Endothelial cell (in vitro differentiated cells): ENCODE measurements at regions not wholly inside any gene's neighbourhood (a gene's known extent, or its start where the extent isn't known, plus 50 kb on each side); places are given as distances from the start of the nearest gene placed in this dataset.
A peak's percentile ranks its signal among the peaks of the same experiment; 100 is the strongest.

ENCODE experiments used
- DNase-seq: peaks from one replicate; pipeline ENCODE4 v3.0.0; 2021; ENCODE audit warnings: low spot score
- H3K27ac Mint-ChIP-seq: one replicate; pipeline ENCODE4 v1.8.0; 2021; ENCODE audit warnings: mixed read lengths, inconsistent platforms; ENCODE audit not compliant: unreplicated experiment
- H3K27me3 Mint-ChIP-seq: one replicate; pipeline ENCODE4 v1.8.0; 2021; ENCODE audit warnings: mild to moderate bottlenecking, moderate library complexity, mixed read lengths, inconsistent platforms; ENCODE audit not compliant: unreplicated experiment
- H3K36me3 Mint-ChIP-seq: one replicate; pipeline ENCODE4 v1.8.0; 2021; ENCODE audit warnings: mild to moderate bottlenecking, low read depth, mixed read lengths, inconsistent platforms; ENCODE audit not compliant: unreplicated experiment
- H3K4me1 Mint-ChIP-seq: one replicate; pipeline ENCODE4 v1.8.0; 2021; ENCODE audit warnings: mild to moderate bottlenecking, mixed read lengths, inconsistent platforms; ENCODE audit not compliant: unreplicated experiment
- H3K4me3 Mint-ChIP-seq: one replicate; pipeline ENCODE4 v1.8.0; 2021; ENCODE audit warnings: mild to moderate bottlenecking, mixed read lengths, inconsistent platforms; ENCODE audit not compliant: unreplicated experiment
- H3K9me3 Mint-ChIP-seq: one replicate; pipeline ENCODE4 v1.8.0; 2021; ENCODE audit warnings: mixed read lengths, inconsistent platforms; ENCODE audit not compliant: unreplicated experiment
- CTCF ChIP-seq: fragments of 200-600 bp; sonication (generic); IDR thresholded peaks from one replicate; pipeline ENCODE4 v1.5.0; 2021; ENCODE audit warnings: antibody characterized with exemption; ENCODE audit not compliant: unreplicated experiment

DNA sequence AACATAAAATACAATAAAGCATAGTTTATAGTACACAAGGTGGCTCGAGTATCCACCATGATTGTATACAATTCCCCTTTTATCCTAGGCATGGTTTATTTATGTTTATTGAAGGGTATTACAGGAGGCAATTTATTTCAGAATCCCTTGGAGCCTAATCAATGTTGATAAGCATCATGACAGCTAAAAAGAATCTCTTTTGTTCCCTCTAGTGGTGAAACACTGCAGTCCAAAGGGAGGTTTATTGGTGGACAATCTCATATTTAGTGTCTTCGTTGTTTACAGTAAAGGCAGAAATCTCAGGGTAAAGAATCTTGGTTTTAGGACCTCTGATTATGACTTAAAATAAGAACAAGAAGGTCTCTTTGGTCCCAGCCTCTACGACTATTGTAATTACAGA is 1712.5 kb downstream of the C4orf33 start:
- Mint-ChIP-seq H3K9me3 (no peaks in the 10 kb centered on the region), H3K4me3 (no peak overlapping the region), H3K36me3 (no peaks in the 10 kb centered on the region), H3K27ac (no peak overlapping the region), H3K27me3 (no peaks in the 10 kb centered on the region), H3K4me1 (no peaks in the 10 kb centered on the region)
- peak; percentile 9 for DNase-seq
- peak; percentile 68 for TF ChIP-seq CTCF

- H3K9me3 Mint-ChIP-seq = no peaks in the 10 kb centered on the region
- no peak for DNase-seq
- no peak overlapping the region for H3K27ac Mint-ChIP-seq
- H3K4me3 Mint-ChIP-seq = no peak overlapping the region
- H3K36me3 Mint-ChIP-seq = no peaks in the 10 kb centered on the region
- no peaks in the 10 kb centered on the region for H3K4me1 Mint-ChIP-seq
- no peak for TF ChIP-seq CTCF
- no peaks in the 10 kb centered on the region for H3K27me3 Mint-ChIP-seq
Measured at GRCh38 chr4:130812117-130812765, 1716.3 kb downstream of the C4orf33 start.

DNA sequence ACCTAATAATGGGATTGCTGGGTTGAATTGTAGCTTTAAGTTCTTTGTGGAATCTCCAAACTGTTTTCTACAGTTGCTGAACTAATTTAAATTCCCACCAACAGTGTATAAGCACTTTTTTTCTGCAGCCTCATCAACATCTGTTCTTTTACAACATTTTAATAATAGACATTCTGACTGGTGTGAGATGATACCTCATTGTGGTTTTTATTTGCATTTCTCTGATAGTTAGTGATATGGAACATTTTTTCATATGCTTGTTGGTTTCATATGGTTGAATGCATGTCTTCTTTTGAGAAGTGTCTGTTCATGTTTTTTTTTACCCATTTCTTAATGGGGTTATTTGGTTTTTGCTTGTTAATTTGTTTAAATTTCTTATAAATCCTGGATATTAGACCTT is 1718.9 kb downstream of the C4orf33 start:
- Mint-ChIP-seq H3K27ac (no peak overlapping the region), H3K4me3 (no peak overlapping the region), H3K36me3 (no peaks in the 10 kb centered on the region), H3K27me3 (no peaks in the 10 kb centered on the region), H3K9me3 (no peaks in the 10 kb centered on the region), H3K4me1 (no peaks in the 10 kb centered on the region)
- no peak for DNase-seq
- TF ChIP-seq CTCF = no peak

GRCh38 chr4:130820448-130820847 is 1724.5 kb downstream of the C4orf33 start:
- no peaks in the 10 kb centered on the region for H3K36me3 Mint-ChIP-seq
- H3K4me1 Mint-ChIP-seq = no peaks in the 10 kb centered on the region
- H3K9me3 Mint-ChIP-seq = no peaks in the 10 kb centered on the region
- H3K4me3 Mint-ChIP-seq = no peak overlapping the region
- no peak for TF ChIP-seq CTCF
- no peak overlapping the region for H3K27ac Mint-ChIP-seq
- DNase-seq = no peak
- H3K27me3 Mint-ChIP-seq = no peaks in the 10 kb centered on the region

GRCh38 chr4:130825284-130825683 is 1729.3 kb downstream of the C4orf33 start:
- H3K27me3 Mint-ChIP-seq = no peaks in the 10 kb centered on the region
- H3K4me3 Mint-ChIP-seq = no peak overlapping the region

More at GRCh38 chr4:130825284-130825683, 1729.3 kb downstream of the C4orf33 start:
- Mint-ChIP-seq H3K36me3 (no peaks in the 10 kb centered on the region), H3K4me1 (no peaks in the 10 kb centered on the region), H3K27ac (no peak overlapping the region), H3K9me3 (no peaks in the 10 kb centered on the region)
- no peak for TF ChIP-seq CTCF
- no peak for DNase-seq
